PC-9 (cell line): ENCODE measurements at regions not wholly inside any gene's neighbourhood (a gene's known extent, or its start where the extent isn't known, plus 50 kb on each side); places are given as distances from the start of the nearest gene placed in this dataset.

Experiments used
- BruUV-seq: library from RNA; stranded (reverse); fragments of 400-500 nt; replicated peaks from 2 replicates; lab custom pipeline; 2021; lab: Mats Ljungman, UMichigan
- CTCF ChIA-PET: fragments of 300-600 bp; sonication (Branson Sonifier 250); formaldehyde crosslinking; loops from one replicate; lab custom pipeline; 2022; ENCODE audit warnings: antibody characterized with exemption; lab: Charles Lee
- POLR2A ChIA-PET: fragments of 300-600 bp; sonication (Branson Sonifier 250); formaldehyde crosslinking; loops from one replicate; lab custom pipeline; 2022; ENCODE audit warnings: antibody characterized with exemption; ENCODE audit not compliant: unreplicated experiment; lab: Charles Lee
- DNase-seq, 2 experiments: peaks; one replicate each; pipeline versions ENCODE4 v3.0.0 to v3.0.0-alpha.2; 2015 to 2022; ENCODE audit warnings: mixed read lengths in 1 of 2
- H2AFZ ChIP-seq: fragments of 200-600 bp; sonication (generic); 2 replicates; pipeline ENCODE4 v1.8.1; 2017; ENCODE audit warnings: antibody characterized with exemption
- H3F3A ChIP-seq: fragments of 200-600 bp; sonication (generic); 2 replicates; pipeline ENCODE4 v1.8.1; 2017; ENCODE audit warnings: antibody characterized with exemption, mild to moderate bottlenecking, low read depth; ENCODE audit not compliant: insufficient read depth
- H3K27ac ChIP-seq: fragments of 200-600 bp; sonication (generic); 2 replicates; pipeline ENCODE4 v1.6.1; 2016; ENCODE audit warnings: mixed run types
- H3K27me3 ChIP-seq: fragments of 200-600 bp; sonication (generic); 2 replicates; pipeline ENCODE4 v1.6.1; 2016; ENCODE audit warnings: low read depth, mixed run types; ENCODE audit not compliant: insufficient read depth
- H3K36me3 ChIP-seq: fragments of 200-600 bp; sonication (generic); 2 replicates; pipeline ENCODE4 v1.6.1; 2016; ENCODE audit warnings: low read depth, mixed run types
- H3K4me1 ChIP-seq: fragments of 200-600 bp; sonication (generic); replicated peaks from 2 replicates; pipeline ENCODE4 v1.6.1; 2016; ENCODE audit warnings: mixed run types; ENCODE audit not compliant: insufficient read depth
- H3K4me2 ChIP-seq: fragments of 200-600 bp; sonication (generic); 2 replicates; pipeline ENCODE4 v1.6.1; 2017; ENCODE audit warnings: mixed run types
- H3K4me3 ChIP-seq: fragments of 200-600 bp; sonication (generic); 2 replicates; pipeline ENCODE4 v1.6.1; 2016; ENCODE audit warnings: mixed run types
- H3K79me2 ChIP-seq: fragments of 200-600 bp; sonication (generic); 2 replicates; pipeline ENCODE4 v1.6.1; 2017; ENCODE audit warnings: low read depth, mixed run types
- H3K9me2 ChIP-seq: fragments of 200-600 bp; sonication (generic); 2 replicates; pipeline ENCODE4 v1.8.1; 2017; ENCODE audit warnings: mild to moderate bottlenecking; ENCODE audit not compliant: insufficient read depth
- H3K9me3 ChIP-seq: fragments of 200-600 bp; sonication (generic); 2 replicates; pipeline ENCODE4 v1.8.1; 2016; ENCODE audit warnings: low read depth; ENCODE audit not compliant: insufficient read depth
- H4K20me1 ChIP-seq: fragments of 200-600 bp; sonication (generic); 2 replicates; pipeline ENCODE4 v1.8.1; 2017; ENCODE audit not compliant: insufficient read depth
- EZH2 ChIP-seq: fragments of 200-600 bp; sonication (generic); IDR thresholded peaks from 2 replicates; pipeline ENCODE4 v1.8.0; 2017; ENCODE audit warnings: antibody characterized with exemption, low read depth
- intact Hi-C: fragments of 100-400 bp; cut with micrococcal nuclease; formaldehyde crosslinking; loops from one replicate; pipeline ENCODE4 v1.10.0; 2022; ENCODE audit not compliant: unreplicated experiment
- TF ChIP-seq, protein P1 (sequence below): fragments of 200-600 bp; sonication (generic); conservative IDR thresholded peaks from 2 replicates; pipeline ENCODE4 v1.6.1; 2017; ENCODE audit warnings: mixed run types, antibody characterized with exemption, mild to moderate bottlenecking, moderate library complexity

DNA sequence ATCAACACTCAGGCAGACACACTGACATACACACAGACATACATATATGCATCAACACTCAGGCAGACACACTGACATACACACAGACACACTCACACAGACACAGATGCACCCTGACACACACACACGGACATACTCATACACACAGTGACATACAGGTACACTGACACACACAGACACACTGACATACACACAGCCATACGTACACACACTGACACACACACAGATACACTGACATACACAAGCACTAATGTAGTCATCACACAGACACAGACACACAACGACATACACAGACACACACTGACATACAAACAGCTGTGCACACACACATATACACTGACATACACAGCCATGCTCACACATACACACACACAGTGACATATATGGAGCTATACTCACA lies 131.0 kb upstream of the CSF3R start:
- no peaks in the 10 kb centered on the region for H3K79me2 ChIP-seq
- H3K9me3 ChIP-seq: no peaks in the 10 kb centered on the region
- intact Hi-C loops: no loop called here
- H3K4me2 ChIP-seq: no peak overlapping the region
- H3K27ac ChIP-seq: no peak overlapping the region
- no peaks in the 10 kb centered on the region for H3K4me1 ChIP-seq
- no TSS peak for BruUV-seq
- CTCF ChIA-PET: no interaction called here
- no peak for DNase-seq
- no peaks in the 10 kb centered on the region for H3F3A ChIP-seq
- peaks cover 71% of the 10 kb centered on the region for H3K27me3 ChIP-seq
- H3K4me3 ChIP-seq: no peak overlapping the region
- H4K20me1 ChIP-seq: no peaks in the 10 kb centered on the region
- no peak overlapping the region for H2AFZ ChIP-seq
- H3K36me3 ChIP-seq: no peaks in the 10 kb centered on the region
- TF ChIP-seq EZH2: no peak
- TF ChIP-seq, protein P1, sequence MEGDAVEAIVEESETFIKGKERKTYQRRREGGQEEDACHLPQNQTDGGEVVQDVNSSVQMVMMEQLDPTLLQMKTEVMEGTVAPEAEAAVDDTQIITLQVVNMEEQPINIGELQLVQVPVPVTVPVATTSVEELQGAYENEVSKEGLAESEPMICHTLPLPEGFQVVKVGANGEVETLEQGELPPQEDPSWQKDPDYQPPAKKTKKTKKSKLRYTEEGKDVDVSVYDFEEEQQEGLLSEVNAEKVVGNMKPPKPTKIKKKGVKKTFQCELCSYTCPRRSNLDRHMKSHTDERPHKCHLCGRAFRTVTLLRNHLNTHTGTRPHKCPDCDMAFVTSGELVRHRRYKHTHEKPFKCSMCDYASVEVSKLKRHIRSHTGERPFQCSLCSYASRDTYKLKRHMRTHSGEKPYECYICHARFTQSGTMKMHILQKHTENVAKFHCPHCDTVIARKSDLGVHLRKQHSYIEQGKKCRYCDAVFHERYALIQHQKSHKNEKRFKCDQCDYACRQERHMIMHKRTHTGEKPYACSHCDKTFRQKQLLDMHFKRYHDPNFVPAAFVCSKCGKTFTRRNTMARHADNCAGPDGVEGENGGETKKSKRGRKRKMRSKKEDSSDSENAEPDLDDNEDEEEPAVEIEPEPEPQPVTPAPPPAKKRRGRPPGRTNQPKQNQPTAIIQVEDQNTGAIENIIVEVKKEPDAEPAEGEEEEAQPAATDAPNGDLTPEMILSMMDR: no peak
- H3K9me2 ChIP-seq: no peaks in the 10 kb centered on the region
- POLR2A ChIA-PET: interaction anchor here (0.6 kb wide), 1 partner anchor 44 kb away, joined by 5 read pairs; no protein-coding TSS in a partner anchor

DNA sequence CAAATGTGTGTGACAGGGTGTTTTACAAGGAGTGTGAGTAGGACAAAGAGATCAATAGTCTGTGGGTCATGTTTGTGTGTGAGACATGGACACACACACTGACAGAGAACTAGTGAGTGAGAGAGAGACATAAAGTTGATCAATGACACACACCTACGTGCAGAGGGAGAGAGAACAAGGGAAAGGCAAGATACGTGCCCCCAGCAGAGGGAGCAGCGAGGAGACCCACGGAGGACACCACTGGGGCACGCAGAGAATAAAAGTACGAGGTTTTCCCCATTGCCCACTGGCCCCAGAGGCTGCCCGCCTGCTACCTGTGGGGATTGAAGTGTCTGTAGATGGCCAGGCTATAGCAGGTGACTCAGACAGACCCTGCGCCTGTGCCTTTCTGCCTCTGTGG lies 130.2 kb upstream of the CSF3R start:
- no TSS peak for BruUV-seq
- Histone ChIP-seq H3K27ac (no peak overlapping the region), H3K79me2 (no peaks in the 10 kb centered on the region), H3K4me2 (no peak overlapping the region), H2AFZ (no peak overlapping the region), H3K9me3 (no peaks in the 10 kb centered on the region), H3K4me3 (no peak overlapping the region), H4K20me1 (no peaks in the 10 kb centered on the region), H3K9me2 (no peaks in the 10 kb centered on the region), H3F3A (no peaks in the 10 kb centered on the region), H3K4me1 (no peaks in the 10 kb centered on the region), H3K27me3 (peaks cover 66% of the 10 kb centered on the region), H3K36me3 (no peaks in the 10 kb centered on the region)
- intact Hi-C loops: no loop called here
- no peak for DNase-seq
- ChIA-PET POLR2A (interaction anchor here (0.6 kb wide), 1 partner anchor 43 kb away, joined by 5 read pairs; no protein-coding TSS in a partner anchor), CTCF (interaction anchor here (0.7 kb wide), 1 partner anchor 279 kb away, joined by 3 read pairs; no protein-coding TSS in a partner anchor)
- no peak for TF ChIP-seq EZH2
- TF ChIP-seq, protein P1: no peak

DNA sequence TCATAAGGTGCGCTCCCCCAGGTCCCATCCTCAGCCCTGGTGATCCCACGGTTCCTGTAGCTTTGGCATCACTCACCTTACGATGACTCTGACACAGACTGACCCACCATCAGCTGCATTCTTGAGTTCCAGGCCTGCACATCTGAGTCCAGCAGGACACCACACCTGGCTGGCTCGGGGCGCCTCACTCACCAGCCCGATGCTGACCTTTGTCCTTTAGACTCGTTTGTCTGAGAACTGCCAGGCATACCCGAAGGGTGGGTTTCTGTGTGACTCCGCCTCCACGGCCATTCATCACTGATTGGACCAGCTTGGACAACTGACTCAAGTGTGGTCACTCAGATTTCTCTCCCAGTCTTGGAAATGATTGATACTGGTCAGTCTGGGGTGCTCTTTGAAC lies 129.4 kb upstream of the CSF3R start:
- intact Hi-C loops: no loop called here
- Histone ChIP-seq H3K79me2 (no peaks in the 10 kb centered on the region), H3K9me2 (no peaks in the 10 kb centered on the region), H2AFZ (no peak overlapping the region), H3K27ac (no peak overlapping the region), H3K36me3 (no peaks in the 10 kb centered on the region), H4K20me1 (no peaks in the 10 kb centered on the region), H3K4me1 (no peaks in the 10 kb centered on the region), H3F3A (no peaks in the 10 kb centered on the region), H3K4me2 (no peak overlapping the region), H3K4me3 (no peak overlapping the region), H3K9me3 (no peaks in the 10 kb centered on the region), H3K27me3 (peaks cover 59% of the 10 kb centered on the region)
- no TSS peak for BruUV-seq
- TF ChIP-seq, protein P1: no peak
- no peak for TF ChIP-seq EZH2
- DNase-seq: no peak
- CTCF ChIA-PET: interaction anchor here (0.7 kb wide), 1 partner anchor 278 kb away, joined by 3 read pairs; no protein-coding TSS in a partner anchor
- POLR2A ChIA-PET: no interaction called here
